ENCODE measurements at regions not wholly inside any gene's neighbourhood (a gene's known extent, or its start where the extent isn't known, plus 50 kb on each side); places are given as distances from the start of the nearest gene placed in this dataset.
"Not testable (repeated sequence)": the region's sequence is repeated elsewhere in the genome, so short reads cannot be mapped to it uniquely, and the experiment has no call there.

GRCh38 chr7:149600669-149601330, 103.2 kb upstream of the ZNF746 start:
- not testable (repeated sequence) for H3K4me2 ChIP-seq (ENCODE audit: insufficient read depth, low read length, poor library complexity, severe bottlenecking); H3K27ac ChIP-seq (replicated peaks; ENCODE audit: low read length); H3K4ac ChIP-seq (ENCODE audit: low read length); DNase-seq (ENCODE audit: low spot score); H3K18ac ChIP-seq (ENCODE audit: low read length); H3K79me1 ChIP-seq (ENCODE audit: low read depth, low read length); H4K91ac ChIP-seq (ENCODE audit: low read depth, low read length, poor library complexity); H2BK12ac ChIP-seq (ENCODE audit: low read length); H2AK5ac ChIP-seq (ENCODE audit: low read depth, low read length); H4K8ac ChIP-seq (ENCODE audit: low read depth, low read length); H3K9me3 ChIP-seq (replicated peaks in 1 of 2; ENCODE audit: control insufficient read depth in 2 of 2, insufficient read depth in 1 of 2, low read depth in 1 of 2, low read length in 2 of 2); H3K27me3 ChIP-seq (ENCODE audit: control insufficient read depth in 3 of 3, insufficient read depth in 3 of 3, low read depth in 1 of 3, low read length in 3 of 3); H3K14ac ChIP-seq (ENCODE audit: low read length); H2BK15ac ChIP-seq (ENCODE audit: low read length); H3K9ac ChIP-seq (ENCODE audit: low read depth, low read length, poor library complexity); H3K4me1 ChIP-seq (ENCODE audit: control insufficient read depth in 2 of 2, insufficient read depth in 1 of 2, low read depth in 1 of 2, low read length in 2 of 2); H2BK120ac ChIP-seq (ENCODE audit: low read depth, low read length); H2AFZ ChIP-seq (ENCODE audit: low read length); H3K23ac ChIP-seq (ENCODE audit: low read depth, low read length, poor library complexity); H3K4me3 ChIP-seq (ENCODE audit: low read length in 2 of 2); H2BK5ac ChIP-seq (ENCODE audit: low read length)
- WGBS, 2 donors (ENCODE audit: extremely low coverage in 2 of 2, insufficient read length in 2 of 2, insufficient replicate concordance in 1 of 2), result no CpG with 5 or more reads among the region's 21 CpGs
- H3K36me3 ChIP-seq (replicated peaks in 1 of 2; ENCODE audit: control insufficient read depth in 2 of 2, insufficient read depth in 2 of 2, low read length in 2 of 2), result peaks cover 24 to 91% of the 10 kb centered on the region in 2 donors

- Histone ChIP-seq H4K8ac (ENCODE audit: low read depth, low read length) (no peak overlapping the region), H3K4me3 (ENCODE audit: low read length in 2 of 2) (no peak overlapping the region), H3K9ac (ENCODE audit: low read depth, low read length, poor library complexity) (no peak overlapping the region), H3K4me1 (ENCODE audit: control insufficient read depth in 2 of 2, insufficient read depth in 1 of 2, low read depth in 1 of 2, low read length in 2 of 2) (no peaks in the 10 kb centered on the region), H3K23ac (ENCODE audit: low read depth, low read length, poor library complexity) (no peak overlapping the region), H2BK5ac (ENCODE audit: low read length) (no peak overlapping the region), H3K27me3 (ENCODE audit: control insufficient read depth in 3 of 3, insufficient read depth in 3 of 3, low read depth in 1 of 3, low read length in 3 of 3) (no peaks in the 10 kb centered on the region), H3K18ac (ENCODE audit: low read length) (no peak overlapping the region), H3K14ac (ENCODE audit: low read length) (no peak overlapping the region), H3K27ac (replicated peaks; ENCODE audit: low read length) (no peak overlapping the region), H3K79me1 (ENCODE audit: low read depth, low read length) (no peaks in the 10 kb centered on the region), H2AFZ (ENCODE audit: low read length) (no peak overlapping the region), H2BK120ac (ENCODE audit: low read depth, low read length) (no peak overlapping the region), H3K9me3 (replicated peaks in 1 of 2; ENCODE audit: control insufficient read depth in 2 of 2, insufficient read depth in 1 of 2, low read depth in 1 of 2, low read length in 2 of 2) (no peaks in the 10 kb centered on the region), H3K4me2 (ENCODE audit: insufficient read depth, low read length, poor library complexity, severe bottlenecking) (no peak overlapping the region), H2BK12ac (ENCODE audit: low read length) (no peak overlapping the region), H4K91ac (ENCODE audit: low read depth, low read length, poor library complexity) (no peak overlapping the region), H2AK5ac (ENCODE audit: low read depth, low read length) (no peak overlapping the region), H3K4ac (ENCODE audit: low read length) (no peak overlapping the region), H2BK15ac (ENCODE audit: low read length) (no peak overlapping the region), H3K36me3 (replicated peaks in 1 of 2; ENCODE audit: control insufficient read depth in 2 of 2, insufficient read depth in 2 of 2, low read length in 2 of 2) (peaks cover 24 to 90% of the 10 kb centered on the region in 2 donors)
- DNase-seq (ENCODE audit: low spot score), result no peak
- no CpG with 5 or more reads among the region's 7 CpGs for WGBS, 2 donors (ENCODE audit: extremely low coverage in 2 of 2, insufficient read length in 2 of 2, insufficient replicate concordance in 1 of 2)
These were observed 102.1 kb upstream of the ZNF746 start for GRCh38 chr7:149599636-149600206.

GRCh38 chr7:149598721-149599308, 101.2 kb upstream of the ZNF746 start:
- H3K9me3 ChIP-seq (replicated peaks in 1 of 2; ENCODE audit: control insufficient read depth in 2 of 2, insufficient read depth in 1 of 2, low read depth in 1 of 2, low read length in 2 of 2), result no peaks in the 10 kb centered on the region
- H3K36me3 ChIP-seq (replicated peaks in 1 of 2; ENCODE audit: control insufficient read depth in 2 of 2, insufficient read depth in 2 of 2, low read length in 2 of 2), result peaks cover 25 to 83% of the 10 kb centered on the region in 2 donors
- H3K18ac ChIP-seq (ENCODE audit: low read length), result no peak overlapping the region
- H2AK5ac ChIP-seq (ENCODE audit: low read depth, low read length), result no peak overlapping the region
- WGBS, 2 donors (ENCODE audit: extremely low coverage in 2 of 2, insufficient read length in 2 of 2, insufficient replicate concordance in 1 of 2), result no CpG with 5 or more reads among the region's 1 CpG
- no peaks in the 10 kb centered on the region for H3K79me1 ChIP-seq (ENCODE audit: low read depth, low read length)
- no peak overlapping the region for H4K8ac ChIP-seq (ENCODE audit: low read depth, low read length)
- no peaks in the 10 kb centered on the region for H3K4me1 ChIP-seq (ENCODE audit: control insufficient read depth in 2 of 2, insufficient read depth in 1 of 2, low read depth in 1 of 2, low read length in 2 of 2)
- no peak overlapping the region for H3K9ac ChIP-seq (ENCODE audit: low read depth, low read length, poor library complexity)
- no peak overlapping the region for H3K4me3 ChIP-seq (ENCODE audit: low read length in 2 of 2)
- no peak for DNase-seq (ENCODE audit: low spot score)
- H2BK15ac ChIP-seq (ENCODE audit: low read length), result no peak overlapping the region
- no peak overlapping the region for H3K4ac ChIP-seq (ENCODE audit: low read length)
- no peak overlapping the region for H3K14ac ChIP-seq (ENCODE audit: low read length)
- H2BK120ac ChIP-seq (ENCODE audit: low read depth, low read length), result no peak overlapping the region
- no peak overlapping the region for H2BK5ac ChIP-seq (ENCODE audit: low read length)
- no peaks in the 10 kb centered on the region for H3K27me3 ChIP-seq (ENCODE audit: control insufficient read depth in 3 of 3, insufficient read depth in 3 of 3, low read depth in 1 of 3, low read length in 3 of 3)
- H2BK12ac ChIP-seq (ENCODE audit: low read length), result no peak overlapping the region
- H3K27ac ChIP-seq (replicated peaks; ENCODE audit: low read length), result no peak overlapping the region
- no peak overlapping the region for H4K91ac ChIP-seq (ENCODE audit: low read depth, low read length, poor library complexity)
- H3K4me2 ChIP-seq (ENCODE audit: insufficient read depth, low read length, poor library complexity, severe bottlenecking), result no peak overlapping the region
- no peak overlapping the region for H3K23ac ChIP-seq (ENCODE audit: low read depth, low read length, poor library complexity)
- no peak overlapping the region for H2AFZ ChIP-seq (ENCODE audit: low read length)

GRCh38 chr7:149597789-149598188, 100.2 kb upstream of the ZNF746 start:
- H2BK5ac ChIP-seq (ENCODE audit: low read length); H3K9ac ChIP-seq (ENCODE audit: low read depth, low read length, poor library complexity); H2BK120ac ChIP-seq (ENCODE audit: low read depth, low read length); H4K8ac ChIP-seq (ENCODE audit: low read depth, low read length); H2AFZ ChIP-seq (ENCODE audit: low read length); H3K27ac ChIP-seq (replicated peaks; ENCODE audit: low read length); DNase-seq (ENCODE audit: low spot score); H2AK5ac ChIP-seq (ENCODE audit: low read depth, low read length); H2BK12ac ChIP-seq (ENCODE audit: low read length); H3K14ac ChIP-seq (ENCODE audit: low read length); H3K9me3 ChIP-seq (replicated peaks in 1 of 2; ENCODE audit: control insufficient read depth in 2 of 2, insufficient read depth in 1 of 2, low read depth in 1 of 2, low read length in 2 of 2); H3K4me1 ChIP-seq (ENCODE audit: control insufficient read depth in 2 of 2, insufficient read depth in 1 of 2, low read depth in 1 of 2, low read length in 2 of 2); H3K4me3 ChIP-seq (ENCODE audit: low read length in 2 of 2); H3K23ac ChIP-seq (ENCODE audit: low read depth, low read length, poor library complexity); H3K4me2 ChIP-seq (ENCODE audit: insufficient read depth, low read length, poor library complexity, severe bottlenecking); H4K91ac ChIP-seq (ENCODE audit: low read depth, low read length, poor library complexity); H2BK15ac ChIP-seq (ENCODE audit: low read length); H3K18ac ChIP-seq (ENCODE audit: low read length); H3K27me3 ChIP-seq (ENCODE audit: control insufficient read depth in 3 of 3, insufficient read depth in 3 of 3, low read depth in 1 of 3, low read length in 3 of 3); H3K79me1 ChIP-seq (ENCODE audit: low read depth, low read length); H3K4ac ChIP-seq (ENCODE audit: low read length): not testable (repeated sequence)
- WGBS, 2 donors (ENCODE audit: extremely low coverage in 2 of 2, insufficient read length in 2 of 2, insufficient replicate concordance in 1 of 2), result no CpG with 5 or more reads among the region's 2 CpGs
- H3K36me3 ChIP-seq (replicated peaks in 1 of 2; ENCODE audit: control insufficient read depth in 2 of 2, insufficient read depth in 2 of 2, low read length in 2 of 2), result peaks cover 26 to 85% of the 10 kb centered on the region in 2 donors
